Caco-2 (cell line): ENCODE measurements at regions not wholly inside any gene's neighbourhood (a gene's known extent, or its start where the extent isn't known, plus 50 kb on each side); places are given as distances from the start of the nearest gene placed in this dataset.

Experiments
- BruUV-seq: library from RNA; stranded (reverse); fragments of 400-500 nt; replicated peaks from 2 replicates; lab custom pipeline; 2021; lab: Mats Ljungman, UMichigan
- CTCF ChIA-PET: fragments of 300-600 bp; sonication (Branson Sonifier 250); formaldehyde crosslinking; loops from one replicate; lab custom pipeline; 2022; ENCODE audit warnings: antibody characterized with exemption; lab: Charles Lee
- POLR2A ChIA-PET: fragments of 300-600 bp; sonication (Branson Sonifier 250); formaldehyde crosslinking; loops from one replicate; lab custom pipeline; 2022; ENCODE audit warnings: antibody characterized with exemption; lab: Charles Lee
- DNase-seq, 2 experiments: peaks; one replicate each; pipeline versions ENCODE4 v3.0.0 to v3.0.0-alpha.2; 2020 to 2022
- H3K27me3 ChIP-seq: replicated peaks from 2 replicates; pipeline ENCODE4 v1.6.0; 2011; ENCODE audit warnings: low read length; ENCODE audit not compliant: control insufficient read depth, insufficient read depth
- H3K36me3 ChIP-seq: 2 replicates; pipeline ENCODE4 v1.5.1; 2011; ENCODE audit warnings: low read length; ENCODE audit not compliant: control insufficient read depth, insufficient read depth
- H3K4me1 ChIP-seq: fragments of 250-450 bp; sonication (Bioruptor Pico); 2 replicates; pipeline ENCODE4 v1.5.1; 2020; ENCODE audit warnings: mild to moderate bottlenecking
- H3K4me3 ChIP-seq: 2 replicates; pipeline ENCODE4 v1.5.1; 2011; ENCODE audit warnings: low read depth, mild to moderate bottlenecking, control low read depth, low read length
- H3K9me3 ChIP-seq: fragments of 250-450 bp; sonication (Bioruptor Pico); 2 replicates; pipeline ENCODE4 v1.5.1; 2020; ENCODE audit warnings: mild to moderate bottlenecking, moderate library complexity
- H3K27ac Mint-ChIP-seq: one replicate; pipeline ENCODE4 v1.8.0; 2022; ENCODE audit warnings: mixed read lengths; ENCODE audit not compliant: unreplicated experiment
- H3K27me3 Mint-ChIP-seq: one replicate; pipeline ENCODE4 v1.8.0; 2022; ENCODE audit warnings: mixed read lengths; ENCODE audit not compliant: insufficient read depth, unreplicated experiment
- H3K36me3 Mint-ChIP-seq: one replicate; pipeline ENCODE4 v1.8.0; 2022; ENCODE audit warnings: mild to moderate bottlenecking, mixed read lengths; ENCODE audit not compliant: insufficient read depth, unreplicated experiment
- H3K4me1 Mint-ChIP-seq: one replicate; pipeline ENCODE4 v1.8.0; 2022; ENCODE audit warnings: low read depth, mixed read lengths; ENCODE audit not compliant: unreplicated experiment
- H3K4me3 Mint-ChIP-seq: one replicate; pipeline ENCODE4 v1.8.0; 2022; ENCODE audit warnings: mild to moderate bottlenecking, moderate library complexity, mixed read lengths; ENCODE audit not compliant: unreplicated experiment
- H3K9me3 Mint-ChIP-seq: one replicate; pipeline ENCODE4 v1.8.0; 2022; ENCODE audit warnings: mixed read lengths; ENCODE audit not compliant: unreplicated experiment
- intact Hi-C: fragments of 100-400 bp; cut with micrococcal nuclease; formaldehyde crosslinking; loops from one replicate; pipeline ENCODE4 v1.10.0; 2022; ENCODE audit not compliant: unreplicated experiment
- TF ChIP-seq, protein P1 (sequence below), 2 experiments: fragments of 200-600 bp in 1 of 2; IDR thresholded peaks; 1 replicate in 1 of 2; 2 replicates in 1 of 2; pipeline versions ENCODE4 v1.5.1 to v1.8.0; 2011 to 2022; ENCODE audit warnings: antibody characterized with exemption in 1 of 2, control low read depth in 1 of 2, inconsistent platforms in 1 of 2, low read depth in 1 of 2, low read length in 1 of 2, mild to moderate bottlenecking in 1 of 2, moderate library complexity in 1 of 2; ENCODE audit not compliant: insufficient read depth in 1 of 2, severe bottlenecking in 1 of 2, unreplicated experiment in 1 of 2

- DNase-seq, result no peak
- CTCF ChIA-PET, result interaction anchor here (0.6 kb wide), 1 partner anchor 290 kb away, joined by 4 read pairs; no protein-coding TSS in a partner anchor
- H3K9me3 ChIP-seq, result no peaks in the 10 kb centered on the region
- no TSS peak for BruUV-seq
- Mint-ChIP-seq H3K27ac (no peak overlapping the region), H3K36me3 (no peaks in the 10 kb centered on the region), H3K4me1 (no peaks in the 10 kb centered on the region), H3K9me3 (no peaks in the 10 kb centered on the region), H3K4me3 (no peak overlapping the region), H3K27me3 (peaks cover 7% of the 10 kb centered on the region)
- intact Hi-C loops, result no loop called here
- no peaks in the 10 kb centered on the region for H3K27me3 ChIP-seq
- no peak overlapping the region for H3K4me3 ChIP-seq
- POLR2A ChIA-PET, result no interaction called here
- TF ChIP-seq, protein P1, sequence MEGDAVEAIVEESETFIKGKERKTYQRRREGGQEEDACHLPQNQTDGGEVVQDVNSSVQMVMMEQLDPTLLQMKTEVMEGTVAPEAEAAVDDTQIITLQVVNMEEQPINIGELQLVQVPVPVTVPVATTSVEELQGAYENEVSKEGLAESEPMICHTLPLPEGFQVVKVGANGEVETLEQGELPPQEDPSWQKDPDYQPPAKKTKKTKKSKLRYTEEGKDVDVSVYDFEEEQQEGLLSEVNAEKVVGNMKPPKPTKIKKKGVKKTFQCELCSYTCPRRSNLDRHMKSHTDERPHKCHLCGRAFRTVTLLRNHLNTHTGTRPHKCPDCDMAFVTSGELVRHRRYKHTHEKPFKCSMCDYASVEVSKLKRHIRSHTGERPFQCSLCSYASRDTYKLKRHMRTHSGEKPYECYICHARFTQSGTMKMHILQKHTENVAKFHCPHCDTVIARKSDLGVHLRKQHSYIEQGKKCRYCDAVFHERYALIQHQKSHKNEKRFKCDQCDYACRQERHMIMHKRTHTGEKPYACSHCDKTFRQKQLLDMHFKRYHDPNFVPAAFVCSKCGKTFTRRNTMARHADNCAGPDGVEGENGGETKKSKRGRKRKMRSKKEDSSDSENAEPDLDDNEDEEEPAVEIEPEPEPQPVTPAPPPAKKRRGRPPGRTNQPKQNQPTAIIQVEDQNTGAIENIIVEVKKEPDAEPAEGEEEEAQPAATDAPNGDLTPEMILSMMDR (IDR thresholded peaks at IDR 0.05; ENCODE audit: insufficient read depth in 1 of 2, low read depth in 1 of 2, low read length in 1 of 2, severe bottlenecking in 1 of 2, unreplicated experiment in 1 of 2), result no peak
- H3K36me3 ChIP-seq, result no peaks in the 10 kb centered on the region
- no peaks in the 10 kb centered on the region for H3K4me1 ChIP-seq
Measured at GRCh38 chr20:2242678-2243077, 53.1 kb upstream of the TGM3 start.

DNA sequence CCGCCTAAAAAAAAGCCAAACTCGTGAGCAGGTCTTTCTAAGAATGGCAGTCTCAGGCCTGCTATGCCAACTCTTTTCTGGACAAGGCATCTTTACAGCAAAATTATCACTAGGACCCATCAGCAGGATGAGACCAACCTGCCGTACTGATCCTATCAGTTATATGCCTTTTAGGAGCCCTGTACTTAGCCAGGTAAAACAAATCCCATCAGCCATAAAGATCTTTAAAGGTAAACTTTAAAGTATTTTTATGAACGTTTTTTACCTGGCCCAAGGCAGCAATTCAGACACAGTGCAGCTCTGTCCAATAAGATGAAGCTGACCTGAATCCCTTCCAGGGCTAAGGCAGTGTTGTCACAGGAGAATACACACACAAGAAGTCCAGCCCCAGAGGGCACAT, 51.3 kb upstream of the TGM3 start:
- Mint-ChIP-seq H3K4me1 (no peaks in the 10 kb centered on the region), H3K9me3 (no peaks in the 10 kb centered on the region), H3K27ac (no peak overlapping the region), H3K27me3 (peaks cover 13% of the 10 kb centered on the region), H3K36me3 (no peaks in the 10 kb centered on the region), H3K4me3 (no peak overlapping the region)
- CTCF ChIA-PET, result interaction anchor here (1.3 kb wide), 1 partner anchor 37 kb away, joined by 17 read pairs; no protein-coding TSS in a partner anchor
- POLR2A ChIA-PET, result no interaction called here
- Histone ChIP-seq H3K9me3 (no peaks in the 10 kb centered on the region), H3K4me3 (no peak overlapping the region), H3K27me3 (no peaks in the 10 kb centered on the region), H3K36me3 (no peaks in the 10 kb centered on the region), H3K4me1 (no peaks in the 10 kb centered on the region)
- DNase-seq, result no peak
- intact Hi-C loops, result no loop called here
- no TSS peak for BruUV-seq
- TF ChIP-seq, protein P1 (IDR thresholded peaks at IDR 0.05; ENCODE audit: insufficient read depth in 1 of 2, low read depth in 1 of 2, low read length in 1 of 2, severe bottlenecking in 1 of 2, unreplicated experiment in 1 of 2), result no peak

DNA sequence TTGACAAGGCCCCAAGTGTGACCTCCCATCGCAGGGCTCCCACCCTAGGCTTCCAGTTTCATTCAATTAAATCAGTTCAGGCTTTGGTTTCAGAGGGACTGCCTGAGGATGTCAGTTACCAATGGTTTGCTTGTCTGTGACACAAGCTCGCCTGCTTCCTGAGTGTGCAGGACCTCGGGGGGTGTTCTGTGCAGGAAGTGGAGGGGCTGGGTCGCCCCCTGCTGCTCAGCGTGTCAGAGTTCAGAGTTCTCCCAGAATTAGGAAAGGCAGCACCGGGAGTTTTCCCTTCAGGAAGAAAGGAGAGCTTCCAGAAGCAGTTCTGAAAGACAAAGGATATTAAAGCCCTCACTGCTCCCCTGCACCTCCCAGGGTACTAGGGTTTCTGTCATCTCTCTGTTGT, 50.8 kb upstream of the TGM3 start:
- Histone ChIP-seq H3K27me3 (no peaks in the 10 kb centered on the region), H3K4me3 (no peak overlapping the region), H3K9me3 (no peaks in the 10 kb centered on the region), H3K4me1 (no peaks in the 10 kb centered on the region), H3K36me3 (no peaks in the 10 kb centered on the region)
- TF ChIP-seq, protein P1 (IDR thresholded peaks at IDR 0.05; ENCODE audit: insufficient read depth in 1 of 2, low read depth in 1 of 2, low read length in 1 of 2, severe bottlenecking in 1 of 2, unreplicated experiment in 1 of 2), result peak in 1 of 2 experiments; percentile 21
- no TSS peak for BruUV-seq
- H3K27me3 Mint-ChIP-seq, result peaks cover 13% of the 10 kb centered on the region
- ChIA-PET CTCF (interaction anchor here (0.7 to 1.3 kb wide), 2 partner anchors 34 to 37 kb away, joined by 3 to 17 read pairs; no protein-coding TSS in a partner anchor), POLR2A (no interaction called here)
- peak in 1 of 2 experiments; percentile 12 for DNase-seq
- H3K27ac Mint-ChIP-seq, result no peak overlapping the region
- no peak overlapping the region for H3K4me3 Mint-ChIP-seq
- intact Hi-C loops, result no loop called here
- H3K36me3 Mint-ChIP-seq, result no peaks in the 10 kb centered on the region
- no peaks in the 10 kb centered on the region for H3K4me1 Mint-ChIP-seq
- H3K9me3 Mint-ChIP-seq, result no peaks in the 10 kb centered on the region
